PFSK-1 (cell line): ENCODE measurements at regions not wholly inside any gene's neighbourhood (a gene's known extent, or its start where the extent isn't known, plus 50 kb on each side); places are given as distances from the start of the nearest gene placed in this dataset.

Source experiments
- FOXP2 ChIP-seq: optimal IDR thresholded peaks from 2 replicates; pipeline ENCODE3; 2011; ENCODE audit warnings: borderline replicate concordance, control low read depth, inconsistent platforms; ENCODE audit not compliant: insufficient read depth; ENCODE audit errors: extremely low read length, extremely low read depth
- POLR2AphosphoS5 ChIP-seq: IDR thresholded peaks from 2 replicates; pipeline ENCODE4 v1.6.1; 2012; ENCODE audit warnings: low read depth, mild to moderate bottlenecking, control low read depth, low read length, moderate library complexity
- SIN3A ChIP-seq: IDR thresholded peaks from 2 replicates; pipeline ENCODE4 v1.6.1; 2012; ENCODE audit warnings: mild to moderate bottlenecking, low read length, moderate library complexity, borderline replicate concordance; ENCODE audit not compliant: insufficient read depth
- TAF1 ChIP-seq: IDR thresholded peaks from 2 replicates; pipeline ENCODE4 v1.6.1; 2012; ENCODE audit warnings: low read length, control low read depth, borderline replicate concordance; ENCODE audit not compliant: insufficient read depth
- TF ChIP-seq, protein P1 (sequence below), 2 experiments: IDR thresholded peaks; 2 replicates each; pipeline versions ENCODE4 v1.6.1 to v1.8.0; 2011 to 2012; ENCODE audit warnings: low read depth in 2 of 2, low read length in 2 of 2, control low read depth in 1 of 2, inconsistent platforms in 1 of 2, mild to moderate bottlenecking in 1 of 2, moderate library complexity in 1 of 2; ENCODE audit not compliant: insufficient read depth in 1 of 2

DNA sequence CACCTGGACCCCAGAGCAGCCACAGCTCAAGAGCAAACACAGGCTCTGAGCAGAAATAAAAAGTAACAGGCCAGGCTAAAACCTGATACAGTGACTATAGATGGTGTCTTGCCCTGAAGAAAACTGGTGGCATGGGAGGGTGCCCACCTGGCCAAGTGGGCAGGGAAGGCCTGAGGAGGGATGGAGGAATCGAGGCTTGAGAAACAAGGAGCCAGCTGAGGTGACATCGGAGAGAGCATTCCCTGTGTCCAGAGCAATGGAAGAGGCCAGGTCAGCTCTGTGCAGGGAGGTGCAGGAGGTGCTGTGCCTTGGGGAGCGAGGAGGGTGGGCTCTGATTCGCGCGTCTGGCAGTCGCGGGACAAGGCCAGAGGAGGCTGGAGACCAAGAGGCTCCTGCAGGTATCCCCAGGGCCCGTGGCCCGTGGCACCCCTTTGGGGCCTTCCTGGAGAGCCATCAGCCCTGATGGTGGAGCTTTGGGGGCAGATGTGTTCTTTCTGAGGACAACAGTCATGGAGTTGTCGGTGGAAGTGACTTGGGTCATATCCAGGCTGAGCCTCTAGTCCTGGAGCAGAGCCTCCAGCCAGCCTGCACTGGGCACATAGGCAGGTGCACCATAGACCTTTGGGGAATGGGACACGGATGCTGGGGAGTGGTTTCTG lies 56.1 kb downstream of the PLXNA1 start:
- TF ChIP-seq SIN3A (no peak), POLR2AphosphoS5 (no peak), TAF1 (no peak), FOXP2 (no peak)
- TF ChIP-seq, protein P1, sequence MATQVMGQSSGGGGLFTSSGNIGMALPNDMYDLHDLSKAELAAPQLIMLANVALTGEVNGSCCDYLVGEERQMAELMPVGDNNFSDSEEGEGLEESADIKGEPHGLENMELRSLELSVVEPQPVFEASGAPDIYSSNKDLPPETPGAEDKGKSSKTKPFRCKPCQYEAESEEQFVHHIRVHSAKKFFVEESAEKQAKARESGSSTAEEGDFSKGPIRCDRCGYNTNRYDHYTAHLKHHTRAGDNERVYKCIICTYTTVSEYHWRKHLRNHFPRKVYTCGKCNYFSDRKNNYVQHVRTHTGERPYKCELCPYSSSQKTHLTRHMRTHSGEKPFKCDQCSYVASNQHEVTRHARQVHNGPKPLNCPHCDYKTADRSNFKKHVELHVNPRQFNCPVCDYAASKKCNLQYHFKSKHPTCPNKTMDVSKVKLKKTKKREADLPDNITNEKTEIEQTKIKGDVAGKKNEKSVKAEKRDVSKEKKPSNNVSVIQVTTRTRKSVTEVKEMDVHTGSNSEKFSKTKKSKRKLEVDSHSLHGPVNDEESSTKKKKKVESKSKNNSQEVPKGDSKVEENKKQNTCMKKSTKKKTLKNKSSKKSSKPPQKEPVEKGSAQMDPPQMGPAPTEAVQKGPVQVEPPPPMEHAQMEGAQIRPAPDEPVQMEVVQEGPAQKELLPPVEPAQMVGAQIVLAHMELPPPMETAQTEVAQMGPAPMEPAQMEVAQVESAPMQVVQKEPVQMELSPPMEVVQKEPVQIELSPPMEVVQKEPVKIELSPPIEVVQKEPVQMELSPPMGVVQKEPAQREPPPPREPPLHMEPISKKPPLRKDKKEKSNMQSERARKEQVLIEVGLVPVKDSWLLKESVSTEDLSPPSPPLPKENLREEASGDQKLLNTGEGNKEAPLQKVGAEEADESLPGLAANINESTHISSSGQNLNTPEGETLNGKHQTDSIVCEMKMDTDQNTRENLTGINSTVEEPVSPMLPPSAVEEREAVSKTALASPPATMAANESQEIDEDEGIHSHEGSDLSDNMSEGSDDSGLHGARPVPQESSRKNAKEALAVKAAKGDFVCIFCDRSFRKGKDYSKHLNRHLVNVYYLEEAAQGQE (IDR thresholded peaks at IDR 0.05; ENCODE audit: insufficient read depth in 1 of 2, low read depth in 2 of 2, low read length in 2 of 2) = no peak

DNA sequence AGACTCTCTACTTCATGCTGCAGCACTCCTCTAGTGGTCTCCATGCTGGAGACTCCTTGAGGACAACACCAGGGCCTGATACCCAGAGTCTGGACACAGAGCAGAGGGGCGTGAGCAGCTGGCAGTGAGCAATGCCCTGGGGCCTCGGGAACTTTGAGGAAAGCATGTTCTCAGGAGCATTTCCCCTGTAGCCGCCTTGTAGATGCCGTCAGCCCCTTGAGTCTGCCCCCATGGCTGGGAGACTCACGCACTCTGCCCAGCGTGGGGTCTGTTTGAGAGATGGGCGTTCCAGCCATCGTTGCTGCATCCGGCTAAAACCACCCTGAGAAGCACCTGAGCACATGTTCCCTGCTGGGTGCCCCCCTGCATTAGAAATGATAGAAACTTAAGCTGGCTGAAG lies 56.8 kb downstream of the PLXNA1 start:
- TF ChIP-seq POLR2AphosphoS5 = no peak
- no peak for TF ChIP-seq FOXP2
- no peak for TF ChIP-seq TAF1
- no peak for TF ChIP-seq SIN3A
- TF ChIP-seq, protein P1 (IDR thresholded peaks at IDR 0.05; ENCODE audit: insufficient read depth in 1 of 2, low read depth in 2 of 2, low read length in 2 of 2) = no peak

DNA sequence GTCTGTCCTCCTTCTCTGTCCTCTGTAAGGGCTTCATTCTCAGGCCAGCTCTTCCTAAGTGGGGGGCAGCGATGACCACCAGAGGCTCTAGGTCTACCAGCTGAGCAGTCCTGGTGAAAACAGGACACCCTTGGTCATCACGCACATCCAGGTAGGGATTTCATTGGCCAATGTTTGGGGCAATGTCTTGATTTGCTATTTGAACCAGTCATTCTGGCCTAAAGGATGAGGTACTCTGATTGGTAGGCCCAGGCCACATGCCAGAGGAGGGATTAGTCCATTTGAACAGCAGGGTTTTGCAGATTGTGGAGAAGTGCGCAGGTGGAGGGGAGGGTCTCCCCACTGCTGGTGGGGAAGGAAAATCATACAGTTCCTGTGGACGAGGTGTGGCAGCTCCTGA lies 57.3 kb downstream of the PLXNA1 start:
- no peak for TF ChIP-seq TAF1
- TF ChIP-seq POLR2AphosphoS5 = no peak
- no peak for TF ChIP-seq FOXP2
- TF ChIP-seq, protein P1 (IDR thresholded peaks at IDR 0.05; ENCODE audit: insufficient read depth in 1 of 2, low read depth in 2 of 2, low read length in 2 of 2) = no peak
- no peak for TF ChIP-seq SIN3A

DNA sequence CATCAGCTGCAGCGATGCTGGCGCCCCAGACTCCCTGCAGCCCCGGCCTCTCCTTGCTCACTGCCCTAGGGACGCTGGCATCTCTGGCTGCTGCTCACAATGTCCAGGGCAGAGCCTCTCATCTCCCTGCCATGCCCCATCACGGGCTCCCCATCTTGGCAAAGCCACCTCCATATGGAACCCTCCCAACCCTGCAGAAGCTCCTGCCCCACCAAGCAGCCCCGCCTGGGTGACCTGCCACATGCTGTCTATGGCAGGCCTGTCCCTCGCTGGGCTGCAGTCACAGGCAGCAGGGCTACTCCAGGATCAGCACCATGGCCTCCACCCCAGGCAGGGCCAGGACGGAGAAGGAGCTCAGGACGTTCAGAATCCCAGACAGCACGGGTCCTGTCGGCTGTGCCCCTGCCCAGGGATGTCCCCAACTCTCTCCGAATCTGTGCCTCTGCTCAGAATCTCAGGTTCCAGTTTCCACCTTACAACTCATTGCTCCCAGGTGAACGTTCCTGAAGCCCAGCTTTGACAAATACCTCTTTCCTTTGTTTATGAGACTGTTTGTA lies 58.4 kb downstream of the PLXNA1 start:
- TF ChIP-seq FOXP2 = no peak
- TF ChIP-seq, protein P1 (IDR thresholded peaks at IDR 0.05; ENCODE audit: insufficient read depth in 1 of 2, low read depth in 2 of 2, low read length in 2 of 2) = no peak
- TF ChIP-seq TAF1 = no peak
- TF ChIP-seq POLR2AphosphoS5 = no peak
- TF ChIP-seq SIN3A = no peak
